ENCODE measurements at regions not wholly inside any gene's neighbourhood (a gene's known extent, or its start where the extent isn't known, plus 50 kb on each side); places are given as distances from the start of the nearest gene placed in this dataset.

- Histone ChIP-seq H3K4me1 (ENCODE audit: control insufficient read depth, extremely low read depth, insufficient read depth, low read length) (no peaks in the 10 kb centered on the region), H3K27ac (ENCODE audit: insufficient read depth, low read depth, low read length) (no peak overlapping the region), H3K4me2 (ENCODE audit: insufficient read depth, low read length) (no peak overlapping the region), H3K4me3 (replicated peaks in 1 of 3; ENCODE audit: insufficient read depth in 1 of 3, low read depth in 1 of 3, low read length in 3 of 3) (no peak overlapping the region), H3K9me1 (replicated peaks; ENCODE audit: control insufficient read depth, extremely low read depth, insufficient read depth, low read length) (no peaks in the 10 kb centered on the region), H3K9ac (replicated peaks; ENCODE audit: extremely low read depth, insufficient read depth, low read length) (no peak overlapping the region), H3K79me2 (ENCODE audit: control insufficient read depth, insufficient read depth, low read length) (no peaks in the 10 kb centered on the region), H4K20me1 (replicated peaks; ENCODE audit: control insufficient read depth, extremely low read depth, insufficient read depth, low read length) (no peaks in the 10 kb centered on the region), H2AFZ (ENCODE audit: low read depth, low read length) (no peak overlapping the region), H3K27me3 (ENCODE audit: control insufficient read depth in 2 of 2, insufficient read depth in 2 of 2, low read length in 2 of 2) (no peaks in the 10 kb centered on the region), H3K36me3 (ENCODE audit: control insufficient read depth in 2 of 2, extremely low read depth in 1 of 2, insufficient read depth in 2 of 2, low read length in 2 of 2) (no peaks in the 10 kb centered on the region), H3K9me3 (replicated peaks; ENCODE audit: control insufficient read depth, insufficient read depth, low read length) (peaks cover 3% of the 10 kb centered on the region)
- dilution Hi-C loops (cut with MboI; ENCODE audit: extremely low pct_ligation_motif_present, low sequenced_read_pairs), result no loop called here
- POLR2A ChIA-PET, result no interaction called here
- BruUV-seq (replicated peaks), result no TSS peak
- DNase-seq (ENCODE audit: low read depth, low spot score) (no peak), FAIRE-seq (no peak)
- CTCF ChIA-PET, result no interaction called here
- TF ChIP-seq, protein P1, sequence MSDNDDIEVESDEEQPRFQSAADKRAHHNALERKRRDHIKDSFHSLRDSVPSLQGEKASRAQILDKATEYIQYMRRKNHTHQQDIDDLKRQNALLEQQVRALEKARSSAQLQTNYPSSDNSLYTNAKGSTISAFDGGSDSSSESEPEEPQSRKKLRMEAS (IDR thresholded peaks at IDR 0.05; ENCODE audit: insufficient read depth, insufficient read length), result no peak
- TF ChIP-seq EZH2 (IDR thresholded peaks at IDR 0.05; ENCODE audit: borderline replicate concordance, low read depth, low read length, severe bottlenecking) (no peak), FOS (IDR thresholded peaks at IDR 0.05; ENCODE audit: borderline replicate concordance, insufficient read depth, low read length) (no peak), GATA2 (IDR thresholded peaks at IDR 0.05; ENCODE audit: insufficient read depth, insufficient read length, low read depth, low read length) (no peak), POLR2A (IDR thresholded peaks at IDR 0.05; ENCODE audit: low read depth, low read length) (no peak), POLR2AphosphoS5 (IDR thresholded peaks at IDR 0.05; ENCODE audit: insufficient read depth, low read depth, low read length) (no peak), MYC (IDR thresholded peaks at IDR 0.05; ENCODE audit: low read depth, low read length) (no peak), JUN (IDR thresholded peaks at IDR 0.05; ENCODE audit: borderline replicate concordance, insufficient read depth, insufficient read length, low read depth) (no peak)
- TF ChIP-seq, protein P2, sequence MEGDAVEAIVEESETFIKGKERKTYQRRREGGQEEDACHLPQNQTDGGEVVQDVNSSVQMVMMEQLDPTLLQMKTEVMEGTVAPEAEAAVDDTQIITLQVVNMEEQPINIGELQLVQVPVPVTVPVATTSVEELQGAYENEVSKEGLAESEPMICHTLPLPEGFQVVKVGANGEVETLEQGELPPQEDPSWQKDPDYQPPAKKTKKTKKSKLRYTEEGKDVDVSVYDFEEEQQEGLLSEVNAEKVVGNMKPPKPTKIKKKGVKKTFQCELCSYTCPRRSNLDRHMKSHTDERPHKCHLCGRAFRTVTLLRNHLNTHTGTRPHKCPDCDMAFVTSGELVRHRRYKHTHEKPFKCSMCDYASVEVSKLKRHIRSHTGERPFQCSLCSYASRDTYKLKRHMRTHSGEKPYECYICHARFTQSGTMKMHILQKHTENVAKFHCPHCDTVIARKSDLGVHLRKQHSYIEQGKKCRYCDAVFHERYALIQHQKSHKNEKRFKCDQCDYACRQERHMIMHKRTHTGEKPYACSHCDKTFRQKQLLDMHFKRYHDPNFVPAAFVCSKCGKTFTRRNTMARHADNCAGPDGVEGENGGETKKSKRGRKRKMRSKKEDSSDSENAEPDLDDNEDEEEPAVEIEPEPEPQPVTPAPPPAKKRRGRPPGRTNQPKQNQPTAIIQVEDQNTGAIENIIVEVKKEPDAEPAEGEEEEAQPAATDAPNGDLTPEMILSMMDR (IDR thresholded peaks at IDR 0.05; ENCODE audit: extremely low read depth in 1 of 2, insufficient read depth in 1 of 2, low read depth in 1 of 2, low read length in 2 of 2), result no peak
- intact Hi-C loops (cut with micrococcal nuclease), result no loop called here
Measured at GRCh38 chr9:11148189-11148588, 535.4 kb upstream of the PTPRD start.
